B cell (primary cell): ENCODE measurements at regions not wholly inside any gene's neighbourhood (a gene's known extent, or its start where the extent isn't known, plus 50 kb on each side); places are given as distances from the start of the nearest gene placed in this dataset.

Experiments
- ATAC-seq: fragments of 200-7000 bp; cut with Tn5 transposase; one replicate; pipeline ENCODE4 v1.10.0; 2021; ENCODE audit warnings: low read depth, mild to moderate bottlenecking, moderate number of reproducible peaks, moderate library complexity
- CTCF ChIA-PET: fragments of 350-600 bp; sonication (Branson Sonifier 250); formaldehyde crosslinking; loops from one replicate; lab custom pipeline; 2021; ENCODE audit warnings: antibody characterized with exemption, inconsistent platforms; lab: Charles Lee
- POLR2A ChIA-PET: fragments of 350-600 bp; sonication (Branson Sonifier 250); formaldehyde crosslinking; loops from one replicate; lab custom pipeline; 2021; ENCODE audit warnings: antibody characterized with exemption; lab: Charles Lee
- DNase-seq: peaks from one replicate; pipeline ENCODE4 v3.0.0; 2013
- H2AFZ ChIP-seq: 2 replicates; pipeline ENCODE4 v1.6.1; 2012; ENCODE audit warnings: mild to moderate bottlenecking, low read depth, low read length; ENCODE audit not compliant: insufficient read depth, poor library complexity, severe bottlenecking
- H3K27ac ChIP-seq, 2 donors: 1 replicate in 1 of 2; 2 replicates in 1 of 2; pipeline ENCODE4 v1.5.1; 2012 to 2013; ENCODE audit warnings: low read length in 2 of 2, mild to moderate bottlenecking in 2 of 2, moderate library complexity in 1 of 2
- H3K27me3 ChIP-seq, 4 experiments: fragments of 200-600 bp in 1 of 4; sonication (generic) in 1 of 4; replicated peaks in 1 of 4; 1 replicate in 2 of 4; 2 replicates in 2 of 4; pipeline versions ENCODE4 v1.6.1 to v1.7.0; 2013 to 2016; ENCODE audit warnings: low read length in 3 of 4, mild to moderate bottlenecking in 2 of 4, mixed read lengths in 1 of 4, moderate library complexity in 1 of 4; ENCODE audit not compliant: insufficient read depth in 4 of 4, control insufficient read depth in 3 of 4; ENCODE audit errors: control extremely low read depth in 1 of 4
- H3K36me3 ChIP-seq, 2 experiments: replicated peaks in 1 of 2; 1 replicate in 1 of 2; 2 replicates in 1 of 2; pipeline versions ENCODE4 v1.6.1 to v1.7.1; 2013; ENCODE audit warnings: low read length in 1 of 2; ENCODE audit not compliant: insufficient read depth in 2 of 2, control insufficient read depth in 1 of 2; ENCODE audit errors: control extremely low read depth in 1 of 2, extremely low read depth in 1 of 2
- H3K4me1 ChIP-seq, 2 donors: fragments of 200-600 bp in 1 of 2; sonication (generic) in 1 of 2; 1 replicate in 1 of 2; 2 replicates in 1 of 2; pipeline versions ENCODE4 v1.5.1 to v1.6.1; 2013 to 2017; ENCODE audit warnings: low read length in 2 of 2; ENCODE audit not compliant: control insufficient read depth in 2 of 2, insufficient read depth in 2 of 2
- H3K4me2 ChIP-seq: replicated peaks from 2 replicates; pipeline ENCODE3; 2012; ENCODE audit warnings: mild to moderate bottlenecking, low read depth, low read length; ENCODE audit not compliant: poor library complexity, severe bottlenecking
- H3K4me3 ChIP-seq, 5 experiments: fragments of 200-600 bp in 1 of 5; sonication (generic) in 1 of 5; 1 replicate in 3 of 5; 2 replicates in 2 of 5; pipeline versions ENCODE4 v1.5.1 to v1.7.0; 2011 to 2016; ENCODE audit warnings: low read length in 4 of 5, mild to moderate bottlenecking in 4 of 5, low read depth in 2 of 5, control low read depth in 1 of 5, moderate library complexity in 1 of 5; ENCODE audit not compliant: insufficient read depth in 1 of 5; ENCODE audit errors: control extremely low read depth in 1 of 5, extremely low read depth in 1 of 5
- H3K79me2 ChIP-seq: fragments of 200-600 bp; sonication (generic); one replicate; pipeline ENCODE4 v1.6.0; 2016; ENCODE audit warnings: low read length; ENCODE audit not compliant: control insufficient read depth, insufficient read depth
- H3K9ac ChIP-seq: fragments of 200-600 bp; sonication (generic); 2 replicates; pipeline ENCODE4 v1.6.1; 2017; ENCODE audit warnings: mild to moderate bottlenecking, low read length, moderate library complexity
- H3K9me3 ChIP-seq, 3 donors: one replicate each; pipeline versions ENCODE4 v1.6.1 to v1.7.1; 2013; ENCODE audit warnings: low read length in 2 of 3; ENCODE audit not compliant: control insufficient read depth in 2 of 3, insufficient read depth in 1 of 3; ENCODE audit errors: control extremely low read depth in 1 of 3
- H4K20me1 ChIP-seq: 2 replicates; pipeline ENCODE4 v1.6.0; 2012; ENCODE audit warnings: mild to moderate bottlenecking, low read length; ENCODE audit not compliant: insufficient read depth, control insufficient read depth, poor library complexity, severe bottlenecking
- H3K27ac Mint-ChIP-seq: one replicate; pipeline ENCODE4 v1.8.0; 2021; ENCODE audit warnings: mixed read lengths
- H3K27me3 Mint-ChIP-seq: one replicate; pipeline ENCODE4 v1.8.0; 2021; ENCODE audit warnings: mixed read lengths
- H3K4me1 Mint-ChIP-seq: one replicate; pipeline ENCODE4 v1.8.0; 2021; ENCODE audit warnings: mixed read lengths
- H3K4me3 Mint-ChIP-seq: one replicate; pipeline ENCODE4 v1.8.0; 2021; ENCODE audit warnings: mixed read lengths
- H3K9me3 Mint-ChIP-seq: one replicate; pipeline ENCODE4 v1.8.0; 2022; ENCODE audit warnings: mixed read lengths; ENCODE audit not compliant: insufficient read depth
- EZH2 ChIP-seq: IDR thresholded peaks from 2 replicates; pipeline ENCODE4 v1.6.1; 2012; ENCODE audit warnings: borderline replicate concordance, low read depth, mild to moderate bottlenecking, moderate library complexity, low read length; ENCODE audit not compliant: insufficient read depth, poor library complexity, severe bottlenecking
- WGBS: methylation state at CpG from one replicate; pipeline ENCODE4 v1.1.5; 2013; ENCODE audit warnings: missing lambda C conversion rate; ENCODE audit not compliant: insufficient coverage; 5-methylcytosine and 5-hydroxymethylcytosine counted together
- intact Hi-C: fragments of 100-400 bp; cut with micrococcal nuclease; formaldehyde crosslinking; loops from one replicate; pipeline ENCODE4 v1.10.0; 2022
- TF ChIP-seq, protein P1 (sequence below): fragments of 200-600 bp; IDR thresholded peaks from one replicate; pipeline ENCODE4 v1.8.0; 2022; ENCODE audit warnings: antibody characterized with exemption, mild to moderate bottlenecking

GRCh38 chr2:180255981-180256380 is 248.9 kb upstream of the CWC22 start:
- TF ChIP-seq EZH2: no peak
- TF ChIP-seq, protein P1, sequence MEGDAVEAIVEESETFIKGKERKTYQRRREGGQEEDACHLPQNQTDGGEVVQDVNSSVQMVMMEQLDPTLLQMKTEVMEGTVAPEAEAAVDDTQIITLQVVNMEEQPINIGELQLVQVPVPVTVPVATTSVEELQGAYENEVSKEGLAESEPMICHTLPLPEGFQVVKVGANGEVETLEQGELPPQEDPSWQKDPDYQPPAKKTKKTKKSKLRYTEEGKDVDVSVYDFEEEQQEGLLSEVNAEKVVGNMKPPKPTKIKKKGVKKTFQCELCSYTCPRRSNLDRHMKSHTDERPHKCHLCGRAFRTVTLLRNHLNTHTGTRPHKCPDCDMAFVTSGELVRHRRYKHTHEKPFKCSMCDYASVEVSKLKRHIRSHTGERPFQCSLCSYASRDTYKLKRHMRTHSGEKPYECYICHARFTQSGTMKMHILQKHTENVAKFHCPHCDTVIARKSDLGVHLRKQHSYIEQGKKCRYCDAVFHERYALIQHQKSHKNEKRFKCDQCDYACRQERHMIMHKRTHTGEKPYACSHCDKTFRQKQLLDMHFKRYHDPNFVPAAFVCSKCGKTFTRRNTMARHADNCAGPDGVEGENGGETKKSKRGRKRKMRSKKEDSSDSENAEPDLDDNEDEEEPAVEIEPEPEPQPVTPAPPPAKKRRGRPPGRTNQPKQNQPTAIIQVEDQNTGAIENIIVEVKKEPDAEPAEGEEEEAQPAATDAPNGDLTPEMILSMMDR: no peak
- POLR2A ChIA-PET: no interaction called here

GRCh38 chr2:180254872-180255271 is 247.8 kb upstream of the CWC22 start:
- Mint-ChIP-seq H3K27ac (no peak overlapping the region), H3K9me3 (no peaks in the 10 kb centered on the region), H3K4me3 (no peak overlapping the region), H3K4me1 (no peaks in the 10 kb centered on the region), H3K27me3 (peaks cover 4% of the 10 kb centered on the region)
- no peaks in the 10 kb centered on the region for H3K9me3 ChIP-seq
- H3K27me3 ChIP-seq: no peaks in the 10 kb centered on the region
- ChIA-PET POLR2A (no interaction called here), CTCF (no interaction called here)
- DNase-seq (no peak), ATAC-seq (no peak)
- H3K36me3 ChIP-seq: no peaks in the 10 kb centered on the region
- TF ChIP-seq, protein P1: no peak
- TF ChIP-seq EZH2: no peak
- H3K79me2 ChIP-seq: no peaks in the 10 kb centered on the region
- no peaks in the 10 kb centered on the region for H4K20me1 ChIP-seq
- H3K4me1 ChIP-seq: no peaks in the 10 kb centered on the region
- intact Hi-C loops: no loop called here
- WGBS: no CpG with 5 or more reads among the region's 1 CpG
- H3K4me3 ChIP-seq: no peak overlapping the region
- H3K4me2 ChIP-seq: no peak overlapping the region
- H3K27ac ChIP-seq: no peak overlapping the region
- H3K9ac ChIP-seq: no peak overlapping the region
- no peak overlapping the region for H2AFZ ChIP-seq

More at GRCh38 chr2:180255981-180256380, 248.9 kb upstream of the CWC22 start:
- no peak overlapping the region for H3K4me3 Mint-ChIP-seq
- Histone ChIP-seq H3K27ac (no peak overlapping the region), H3K4me2 (no peak overlapping the region), H3K4me3 (no peak overlapping the region), H3K27me3 (no peaks in the 10 kb centered on the region), H3K4me1 (peaks cover 0 to 6% of the 10 kb centered on the region in 2 donors), H3K9ac (no peak overlapping the region), H3K9me3 (no peaks in the 10 kb centered on the region), H4K20me1 (no peaks in the 10 kb centered on the region), H2AFZ (no peak overlapping the region), H3K79me2 (no peaks in the 10 kb centered on the region), H3K36me3 (no peaks in the 10 kb centered on the region)
- CTCF ChIA-PET: interaction anchor here (0.6 to 1.5 kb wide), 2 partner anchors 15 to 219 kb away, joined by 3 to 6 read pairs; no protein-coding TSS in a partner anchor
- H3K4me1 Mint-ChIP-seq: peaks cover 4% of the 10 kb centered on the region
- intact Hi-C loops: no loop called here
- no peak for ATAC-seq
- 100% methylated on average over 1 of the region's 1 CpG for WGBS
- no peak for DNase-seq
- H3K9me3 Mint-ChIP-seq: no peaks in the 10 kb centered on the region
- peaks cover 4% of the 10 kb centered on the region for H3K27me3 Mint-ChIP-seq
- H3K27ac Mint-ChIP-seq: no peak overlapping the region
